GM12878 (cell line): ENCODE measurements at regions not wholly inside any gene's neighbourhood (a gene's known extent, or its start where the extent isn't known, plus 50 kb on each side); places are given as distances from the start of the nearest gene placed in this dataset.

Experiments
- ATAC-seq: fragments of 200-7000 bp; cut with Tn5 transposase; 3 replicates; pipeline ENCODE4 v1.9.1; 2020; ENCODE audit warnings: mild to moderate bottlenecking, moderate library complexity
- BruUV-seq: library from RNA; stranded (reverse); fragments of 400-500 nt; replicated peaks from 2 replicates; lab custom pipeline; 2021; lab: Mats Ljungman, UMichigan
- CTCF ChIA-PET: fragments of 300-600 bp; sonication (Branson Sonifier 250); formaldehyde crosslinking; extraction: SDS; loops from one replicate; lab custom pipeline; 2021; ENCODE audit warnings: inconsistent platforms; lab: Yijun Ruan, JAX
- POLR2A ChIA-PET: fragments of 350-600 bp; formaldehyde crosslinking; extraction: SDS; loops from one replicate; lab custom pipeline; 2021; ENCODE audit warnings: inconsistent platforms; lab: Charles Lee
- RAD21 ChIA-PET: fragments of 300-600 bp; sonication (Branson Sonifier 250); formaldehyde crosslinking; loops from one replicate; lab custom pipeline; 2023; ENCODE audit warnings: antibody characterized with exemption; ENCODE audit not compliant: unreplicated experiment; lab: Charles Lee
- SMC1A ChIA-PET: fragments of 300-600 bp; sonication (Branson Sonifier 250); formaldehyde crosslinking; loops from one replicate; lab custom pipeline; 2023; ENCODE audit not compliant: unreplicated experiment, uncharacterized antibody; lab: Charles Lee
- DNase-seq: peaks from one replicate; pipeline ENCODE4 v3.0.0-alpha.2; 2011; ENCODE audit warnings: low read depth, low spot score
- FAIRE-seq: peaks from 3 replicates; lab custom pipeline; 2011; peaks lifted over from hg19 to GRCh38; lab: Jason Lieb, UNC
- H2AFZ ChIP-seq: 2 replicates; pipeline ENCODE4 v1.6.0; 2011; ENCODE audit warnings: low read depth, low read length, control low read depth; ENCODE audit not compliant: control insufficient read depth
- H3K27ac ChIP-seq: 2 replicates; pipeline ENCODE4 v1.5.1; 2011; ENCODE audit warnings: control low read depth; ENCODE audit not compliant: control insufficient read depth, insufficient read depth
- H3K27me3 ChIP-seq, 2 experiments: replicated peaks in 1 of 2; 2 replicates each; pipeline versions ENCODE4 v1.6.0 to v1.6.1; 2011; ENCODE audit warnings: low read length in 1 of 2; ENCODE audit not compliant: control insufficient read depth in 2 of 2, insufficient read depth in 2 of 2
- H3K36me3 ChIP-seq, 2 experiments: 2 replicates each; pipeline ENCODE4 v1.5.1; 2011; ENCODE audit warnings: low read length in 1 of 2; ENCODE audit not compliant: control insufficient read depth in 2 of 2, insufficient read depth in 2 of 2
- H3K4me1 ChIP-seq: 2 replicates; pipeline ENCODE4 v1.6.1; 2011; ENCODE audit warnings: mild to moderate bottlenecking, low read length, moderate library complexity, mixed read lengths; ENCODE audit not compliant: control insufficient read depth, insufficient read depth
- H3K4me2 ChIP-seq: 2 replicates; pipeline ENCODE4 v1.6.0; 2011; ENCODE audit warnings: control low read depth; ENCODE audit not compliant: control insufficient read depth, insufficient read depth
- H3K4me3 ChIP-seq: fragments of 200-600 bp; sonication (generic); 2 replicates; pipeline ENCODE4 v1.5.1; 2016
- H3K79me2 ChIP-seq: 2 replicates; pipeline ENCODE4 v1.6.0; 2011; ENCODE audit warnings: low read length; ENCODE audit not compliant: control insufficient read depth, insufficient read depth
- H3K9ac ChIP-seq: 2 replicates; pipeline ENCODE4 v1.8.0; 2011; ENCODE audit warnings: low read length, control low read depth, mixed read lengths; ENCODE audit not compliant: control insufficient read depth, insufficient read depth
- H3K9me3 ChIP-seq: replicated peaks from 3 replicates; pipeline ENCODE4 v1.5.1; 2011; ENCODE audit warnings: mild to moderate bottlenecking, low read length; ENCODE audit not compliant: control insufficient read depth, insufficient read depth
- H4K20me1 ChIP-seq: 2 replicates; pipeline ENCODE4 v1.6.0; 2011; ENCODE audit not compliant: control insufficient read depth, insufficient read depth
- ASH2L ChIP-seq: fragments of 300-600, 200-600 bp; sonication (generic); IDR thresholded peaks from 2 replicates; pipeline ENCODE4 v1.6.1; 2017; ENCODE audit warnings: low read depth, mild to moderate bottlenecking, borderline replicate concordance
- ATF7 ChIP-seq: fragments of 450-650 bp; IDR thresholded peaks from 2 replicates; pipeline ENCODE4 v1.6.1; 2016; ENCODE audit warnings: low read depth, mild to moderate bottlenecking
- BRCA1 ChIP-seq: IDR thresholded peaks from 2 replicates; pipeline ENCODE4 v1.6.1; 2011; ENCODE audit warnings: low read depth, low read length, improper control_type of control experiment
- CHD1 ChIP-seq: IDR thresholded peaks from 2 replicates; pipeline ENCODE4 v1.6.1; 2012; ENCODE audit warnings: low read depth, low read length, improper control_type of control experiment
- GABPA ChIP-seq: IDR thresholded peaks from 2 replicates; pipeline ENCODE4 v1.6.1; 2014; ENCODE audit warnings: antibody characterized with exemption, low read depth, mild to moderate bottlenecking, inconsistent platforms
- GATAD2B ChIP-seq: fragments of 450-650 bp; conservative IDR thresholded peaks from 2 replicates; pipeline ENCODE4 v1.6.1; 2017; ENCODE audit warnings: low read depth, mild to moderate bottlenecking, moderate library complexity
- HDAC6 ChIP-seq: fragments of 200-600 bp; sonication (generic); IDR thresholded peaks from one replicate; pipeline ENCODE4 v1.8.0; 2017; ENCODE audit warnings: antibody characterized with exemption; ENCODE audit not compliant: unreplicated experiment
- HDGF ChIP-seq: fragments of 450-650 bp; IDR thresholded peaks from 2 replicates; pipeline ENCODE4 v1.6.1; 2016; ENCODE audit warnings: antibody characterized with exemption
- MTA3 ChIP-seq: IDR thresholded peaks from 2 replicates; pipeline ENCODE4 v1.6.1; 2012; ENCODE audit warnings: low read length, inconsistent platforms, borderline replicate concordance
- NFXL1 ChIP-seq: fragments of 450-650 bp; IDR thresholded peaks from 2 replicates; pipeline ENCODE4 v1.6.1; 2017; ENCODE audit warnings: antibody characterized with exemption, mild to moderate bottlenecking, borderline replicate concordance
- POLR2AphosphoS2 ChIP-seq: IDR thresholded peaks from 2 replicates; pipeline ENCODE4 v1.6.1; 2011; ENCODE audit warnings: low read depth, mild to moderate bottlenecking, low read length, improper control_type of control experiment, moderate library complexity
- POLR2AphosphoS5 ChIP-seq: IDR thresholded peaks from 2 replicates; pipeline ENCODE4 v1.6.1; 2011; ENCODE audit warnings: mild to moderate bottlenecking, low read length, inconsistent platforms
- RAD51 ChIP-seq: fragments of 450-650 bp; IDR thresholded peaks from 2 replicates; pipeline ENCODE4 v1.6.1; 2016; ENCODE audit warnings: moderate library complexity, mild to moderate bottlenecking, inconsistent platforms
- SMAD1 ChIP-seq: fragments of 450-650 bp; IDR thresholded peaks from 2 replicates; pipeline ENCODE4 v1.6.1; 2018; ENCODE audit warnings: mild to moderate bottlenecking, low read depth; ENCODE audit not compliant: partially characterized antibody
- TAF1 ChIP-seq: IDR thresholded peaks from 2 replicates; pipeline ENCODE4 v1.6.1; 2011; ENCODE audit warnings: mild to moderate bottlenecking, low read depth, low read length, borderline replicate concordance
- TCF12 ChIP-seq: IDR thresholded peaks from 2 replicates; pipeline ENCODE4 v1.6.1; 2011; ENCODE audit warnings: low read depth, mild to moderate bottlenecking, low read length
- ZNF217 ChIP-seq: fragments of 450-650 bp; IDR thresholded peaks from 2 replicates; pipeline ENCODE4 v1.6.1; 2017; ENCODE audit warnings: antibody characterized with exemption, mild to moderate bottlenecking
- WGBS: methylation state at CpG from one replicate; pipeline ENCODE4 v1.1.6; 2016; ENCODE audit warnings: low lambda C conversion rate; ENCODE audit not compliant: insufficient replicate concordance, insufficient coverage; ENCODE audit errors: missing lambda C conversion rate; 5-methylcytosine and 5-hydroxymethylcytosine counted together
- in situ Hi-C: fragments of 300-500 bp; cut with MboI; formaldehyde crosslinking; loops from 9 replicates; pipeline ENCODE4 v1.14.3; 2018; ENCODE audit warnings: mixed read lengths
- intact Hi-C: fragments of 100-400 bp; cut with micrococcal nuclease; formaldehyde crosslinking; loops from one replicate; pipeline ENCODE4 v1.14.2; 2022; ENCODE audit not compliant: unreplicated experiment
- TF ChIP-seq, protein P1 (sequence below): fragments of 450-650 bp; IDR thresholded peaks from 2 replicates; pipeline ENCODE4 v1.6.1; 2017; ENCODE audit warnings: mild to moderate bottlenecking, moderate library complexity

DNA sequence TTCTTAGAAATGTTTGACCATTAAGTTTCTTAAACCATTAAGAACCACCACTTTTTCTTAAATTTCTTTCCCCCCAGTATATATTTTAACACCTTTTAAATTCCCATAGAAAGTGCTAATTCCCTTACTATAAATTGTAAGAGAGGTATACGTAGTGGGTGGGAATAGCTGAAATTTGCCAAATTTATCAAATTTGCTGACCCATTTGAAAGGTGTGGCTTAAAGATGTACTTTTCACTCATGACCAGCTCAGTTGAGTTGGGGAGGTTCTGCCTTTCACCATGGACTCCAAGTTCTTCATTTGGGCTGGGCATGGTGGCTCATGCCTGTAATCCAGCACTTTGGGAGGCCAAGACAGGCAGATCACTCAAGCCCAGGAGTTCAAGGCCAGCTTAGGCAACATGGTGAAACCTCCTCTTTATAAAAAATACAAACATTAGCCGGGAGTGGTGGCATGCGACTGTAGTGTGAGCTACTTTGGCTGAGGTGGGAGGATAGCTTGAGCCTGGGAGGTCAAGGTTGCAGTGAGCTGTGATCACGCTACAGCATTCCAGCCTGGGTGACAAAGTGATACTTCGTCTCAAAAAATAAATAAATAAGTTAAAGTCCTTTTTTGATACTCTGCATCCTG is 133.2 kb downstream of the MRPL57 start:
- H3K36me3 ChIP-seq: no peaks in the 10 kb centered on the region; a peak in 1 of 4 replicates
- no peak overlapping the region for H2AFZ ChIP-seq
- H3K79me2 ChIP-seq: no peaks in the 10 kb centered on the region
- ChIA-PET POLR2A (no interaction called here), SMC1A (no interaction called here), RAD21 (interaction anchor here (1.6 to 2.1 kb wide), 2 partner anchors 11 to 13 kb away, joined by 3 to 5 read pairs; no protein-coding TSS in a partner anchor), CTCF (interaction anchor here (2.5 kb wide), 1 partner anchor 12 kb away, joined by 16 read pairs; no protein-coding TSS in a partner anchor)
- no peak overlapping the region for H3K4me2 ChIP-seq
- H3K9me3 ChIP-seq: no peaks in the 10 kb centered on the region
- BruUV-seq: no TSS peak
- FAIRE-seq (no peak), ATAC-seq (no peak), DNase-seq (no peak)
- TF ChIP-seq HDAC6: no peak
- TF ChIP-seq, protein P1, sequence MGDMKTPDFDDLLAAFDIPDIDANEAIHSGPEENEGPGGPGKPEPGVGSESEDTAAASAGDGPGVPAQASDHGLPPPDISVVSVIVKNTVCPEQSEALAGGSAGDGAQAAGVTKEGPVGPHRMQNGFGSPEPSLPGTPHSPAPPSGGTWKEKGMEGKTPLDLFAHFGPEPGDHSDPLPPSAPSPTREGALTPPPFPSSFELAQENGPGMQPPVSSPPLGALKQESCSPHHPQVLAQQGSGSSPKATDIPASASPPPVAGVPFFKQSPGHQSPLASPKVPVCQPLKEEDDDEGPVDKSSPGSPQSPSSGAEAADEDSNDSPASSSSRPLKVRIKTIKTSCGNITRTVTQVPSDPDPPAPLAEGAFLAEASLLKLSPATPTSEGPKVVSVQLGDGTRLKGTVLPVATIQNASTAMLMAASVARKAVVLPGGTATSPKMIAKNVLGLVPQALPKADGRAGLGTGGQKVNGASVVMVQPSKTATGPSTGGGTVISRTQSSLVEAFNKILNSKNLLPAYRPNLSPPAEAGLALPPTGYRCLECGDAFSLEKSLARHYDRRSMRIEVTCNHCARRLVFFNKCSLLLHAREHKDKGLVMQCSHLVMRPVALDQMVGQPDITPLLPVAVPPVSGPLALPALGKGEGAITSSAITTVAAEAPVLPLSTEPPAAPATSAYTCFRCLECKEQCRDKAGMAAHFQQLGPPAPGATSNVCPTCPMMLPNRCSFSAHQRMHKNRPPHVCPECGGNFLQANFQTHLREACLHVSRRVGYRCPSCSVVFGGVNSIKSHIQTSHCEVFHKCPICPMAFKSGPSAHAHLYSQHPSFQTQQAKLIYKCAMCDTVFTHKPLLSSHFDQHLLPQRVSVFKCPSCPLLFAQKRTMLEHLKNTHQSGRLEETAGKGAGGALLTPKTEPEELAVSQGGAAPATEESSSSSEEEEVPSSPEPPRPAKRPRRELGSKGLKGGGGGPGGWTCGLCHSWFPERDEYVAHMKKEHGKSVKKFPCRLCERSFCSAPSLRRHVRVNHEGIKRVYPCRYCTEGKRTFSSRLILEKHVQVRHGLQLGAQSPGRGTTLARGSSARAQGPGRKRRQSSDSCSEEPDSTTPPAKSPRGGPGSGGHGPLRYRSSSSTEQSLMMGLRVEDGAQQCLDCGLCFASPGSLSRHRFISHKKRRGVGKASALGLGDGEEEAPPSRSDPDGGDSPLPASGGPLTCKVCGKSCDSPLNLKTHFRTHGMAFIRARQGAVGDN: no peak
- no peak for TF ChIP-seq TAF1
- TF ChIP-seq ZNF217: no peak
- TF ChIP-seq ATF7: no peak
- no peak for TF ChIP-seq MTA3
- TF ChIP-seq CHD1: no peak
- TF ChIP-seq GABPA: no peak
- no peak for TF ChIP-seq ASH2L
- no peak for TF ChIP-seq RAD51
- no peak for TF ChIP-seq POLR2AphosphoS5
- no peak for TF ChIP-seq GATAD2B
- no peak for TF ChIP-seq TCF12
- no peak for TF ChIP-seq NFXL1
- TF ChIP-seq SMAD1: no peak
- TF ChIP-seq HDGF: no peak
- no peak for TF ChIP-seq POLR2AphosphoS2
- no peak for TF ChIP-seq BRCA1
- H3K27me3 ChIP-seq: no peaks in the 10 kb centered on the region
- H3K27ac ChIP-seq: no peak overlapping the region
- intact Hi-C loops: no loop called here
- H3K4me1 ChIP-seq: no peaks in the 10 kb centered on the region
- 96% methylated on average over 5 of the region's 5 CpGs for WGBS
- in situ Hi-C loops: no loop called here
- no peak overlapping the region for H3K4me3 ChIP-seq
- H3K9ac ChIP-seq: no peak overlapping the region
- no peaks in the 10 kb centered on the region for H4K20me1 ChIP-seq
